Tibial nerve (tissue), 4 donors: ENCODE measurements at regions not wholly inside any gene's neighbourhood (a gene's known extent, or its start where the extent isn't known, plus 50 kb on each side); places are given as distances from the start of the nearest gene placed in this dataset.

Source experiments
- DNase-seq, 2 donors: peaks; one replicate each; pipeline ENCODE4 v3.0.0-alpha.2; 2019; ENCODE audit warnings: low spot score in 2 of 2
- H3K27ac ChIP-seq, 4 donors: fragments of 200-600 bp; sonication (generic) in 3 of 4; one replicate each; pipeline ENCODE4 v1.5.1; 2017 to 2019; ENCODE audit warnings: mild to moderate bottlenecking in 1 of 4
- H3K27me3 ChIP-seq, 2 donors: fragments of 200-600 bp; sonication (generic) in 1 of 2; one replicate each; pipeline versions ENCODE4 v1.5.1 to v1.6.0; 2017 to 2019
- H3K36me3 ChIP-seq, 3 donors: fragments of 200-600 bp; sonication (generic); one replicate each; pipeline ENCODE4 v1.5.1; 2018 to 2019
- H3K4me1 ChIP-seq, 4 donors: fragments of 200-600 bp; sonication (generic) in 3 of 4; one replicate each; pipeline ENCODE4 v1.5.1; 2017 to 2019
- H3K4me3 ChIP-seq, 4 donors: fragments of 200-600 bp; sonication (generic) in 3 of 4; one replicate each; pipeline ENCODE4 v1.5.1; 2017 to 2019; ENCODE audit warnings: mild to moderate bottlenecking in 1 of 4, moderate library complexity in 1 of 4
- H3K9me3 ChIP-seq, 4 donors: fragments of 200-600 bp; sonication (generic) in 3 of 4; one replicate each; pipeline ENCODE4 v1.5.1; 2017 to 2019
- EP300 ChIP-seq, 2 donors: sonication (generic); formaldehyde crosslinking; IDR thresholded peaks; one replicate each; pipeline ENCODE4 v1.6.1; 2017; ENCODE audit warnings: antibody characterized with exemption in 2 of 2, mild to moderate bottlenecking in 1 of 2
- POLR2A ChIP-seq, 2 donors: fragments of 450-650 bp; IDR thresholded peaks; one replicate each; pipeline ENCODE4 v1.6.1; 2017; ENCODE audit warnings: antibody characterized with exemption in 2 of 2, mild to moderate bottlenecking in 2 of 2, moderate library complexity in 2 of 2
- WGBS, 2 donors: methylation state at CpG; one replicate each; pipeline ENCODE4 v1.1.5; 2018; 5-methylcytosine and 5-hydroxymethylcytosine counted together
- TF ChIP-seq, protein P1 (sequence below), 5 experiments: fragments of 200-600 bp in 3 of 5; fragments of 450-650 bp in 2 of 5; sonication (generic) in 3 of 5; IDR thresholded peaks; one replicate each; pipeline ENCODE4 v1.5.1; 2016 to 2019; ENCODE audit warnings: antibody characterized with exemption in 5 of 5, mild to moderate bottlenecking in 3 of 5, moderate library complexity in 2 of 5

DNA sequence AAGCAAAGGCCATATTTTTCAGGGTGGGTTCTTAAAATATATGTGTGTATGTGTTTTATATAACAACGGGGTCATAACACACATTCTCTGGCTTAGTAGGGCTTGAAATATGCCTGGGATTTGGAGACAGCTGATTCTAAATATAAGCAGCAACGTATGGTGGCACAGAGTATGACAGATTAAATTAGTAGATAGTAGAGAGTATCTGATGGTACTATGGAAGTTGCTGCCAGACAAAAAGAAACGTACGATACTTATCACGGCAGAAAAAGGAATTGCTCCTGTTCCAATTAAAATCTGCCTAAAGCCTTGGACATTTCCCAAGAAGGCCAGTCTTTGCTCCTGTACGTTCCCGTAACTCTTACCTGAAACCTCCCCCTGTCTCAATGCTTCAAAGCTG lies 607.9 kb upstream of the ID2 start:
- Histone ChIP-seq H3K4me1 (no peaks in the 10 kb centered on the region), H3K4me3 (no peak overlapping the region), H3K9me3 (no peaks in the 10 kb centered on the region), H3K27me3 (no peaks in the 10 kb centered on the region), H3K27ac (no peak overlapping the region), H3K36me3 (no peaks in the 10 kb centered on the region)
- DNase-seq = no peak
- no peak for TF ChIP-seq EP300 (IDR thresholded peaks at IDR 0.05)
- TF ChIP-seq POLR2A (IDR thresholded peaks at IDR 0.05) = no peak
- TF ChIP-seq, protein P1, sequence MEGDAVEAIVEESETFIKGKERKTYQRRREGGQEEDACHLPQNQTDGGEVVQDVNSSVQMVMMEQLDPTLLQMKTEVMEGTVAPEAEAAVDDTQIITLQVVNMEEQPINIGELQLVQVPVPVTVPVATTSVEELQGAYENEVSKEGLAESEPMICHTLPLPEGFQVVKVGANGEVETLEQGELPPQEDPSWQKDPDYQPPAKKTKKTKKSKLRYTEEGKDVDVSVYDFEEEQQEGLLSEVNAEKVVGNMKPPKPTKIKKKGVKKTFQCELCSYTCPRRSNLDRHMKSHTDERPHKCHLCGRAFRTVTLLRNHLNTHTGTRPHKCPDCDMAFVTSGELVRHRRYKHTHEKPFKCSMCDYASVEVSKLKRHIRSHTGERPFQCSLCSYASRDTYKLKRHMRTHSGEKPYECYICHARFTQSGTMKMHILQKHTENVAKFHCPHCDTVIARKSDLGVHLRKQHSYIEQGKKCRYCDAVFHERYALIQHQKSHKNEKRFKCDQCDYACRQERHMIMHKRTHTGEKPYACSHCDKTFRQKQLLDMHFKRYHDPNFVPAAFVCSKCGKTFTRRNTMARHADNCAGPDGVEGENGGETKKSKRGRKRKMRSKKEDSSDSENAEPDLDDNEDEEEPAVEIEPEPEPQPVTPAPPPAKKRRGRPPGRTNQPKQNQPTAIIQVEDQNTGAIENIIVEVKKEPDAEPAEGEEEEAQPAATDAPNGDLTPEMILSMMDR (IDR thresholded peaks at IDR 0.05) = no peak
- 91 to 93% methylated on average over 7 of the region's 7 CpGs for WGBS, 2 donors

DNA sequence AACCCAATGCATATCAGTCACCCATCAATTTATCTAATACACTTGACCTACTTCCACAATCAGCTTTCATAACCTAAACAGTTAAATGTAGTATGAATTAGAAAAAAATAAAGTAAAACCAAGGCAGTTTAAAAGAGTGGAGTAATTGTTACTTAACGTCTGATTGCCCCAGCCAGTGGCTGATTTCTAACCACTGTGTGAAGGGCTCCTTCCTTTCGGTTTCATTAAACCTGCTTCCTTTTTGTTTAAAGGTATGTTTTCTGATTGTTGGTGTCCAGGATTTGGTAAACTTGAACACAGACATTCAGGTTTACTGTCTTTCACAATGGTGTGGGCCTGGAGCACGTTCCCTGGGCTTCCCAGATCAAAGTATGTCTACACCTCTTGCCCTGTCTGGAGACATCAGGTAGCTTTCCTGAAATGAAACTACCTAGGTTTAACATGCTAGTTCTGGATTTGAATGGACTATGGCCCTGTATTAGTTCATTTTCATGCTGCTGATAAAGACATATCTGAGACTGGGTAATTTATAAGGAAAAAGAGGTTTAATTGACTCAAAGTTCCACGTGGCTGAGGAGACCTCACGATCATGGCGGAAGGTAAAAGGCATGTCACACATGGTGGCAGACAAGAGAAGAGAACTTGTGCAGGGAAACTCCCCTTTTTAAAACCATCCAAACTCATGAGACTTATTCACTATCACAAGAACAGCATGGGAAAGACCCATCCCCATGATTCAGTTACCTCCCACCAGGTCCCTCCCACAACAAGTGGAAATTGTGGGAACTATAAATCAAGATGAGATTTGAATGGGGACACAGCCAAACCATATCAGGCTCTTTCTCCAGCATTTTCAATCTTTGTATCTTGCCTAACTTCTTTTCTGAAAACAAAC lies 605.2 kb upstream of the ID2 start:
- H3K9me3 ChIP-seq = no peaks in the 10 kb centered on the region
- TF ChIP-seq, protein P1 (IDR thresholded peaks at IDR 0.05) = no peak
- no peak for TF ChIP-seq EP300 (IDR thresholded peaks at IDR 0.05)
- no peak for TF ChIP-seq POLR2A (IDR thresholded peaks at IDR 0.05)
- H3K27me3 ChIP-seq = no peaks in the 10 kb centered on the region
- no peaks in the 10 kb centered on the region for H3K36me3 ChIP-seq
- DNase-seq = no peak
- no peaks in the 10 kb centered on the region for H3K4me1 ChIP-seq
- no peak overlapping the region for H3K4me3 ChIP-seq
- no peak overlapping the region for H3K27ac ChIP-seq
- WGBS, 2 donors = 78% methylated on average over 6 of the region's 6 CpGs

DNA sequence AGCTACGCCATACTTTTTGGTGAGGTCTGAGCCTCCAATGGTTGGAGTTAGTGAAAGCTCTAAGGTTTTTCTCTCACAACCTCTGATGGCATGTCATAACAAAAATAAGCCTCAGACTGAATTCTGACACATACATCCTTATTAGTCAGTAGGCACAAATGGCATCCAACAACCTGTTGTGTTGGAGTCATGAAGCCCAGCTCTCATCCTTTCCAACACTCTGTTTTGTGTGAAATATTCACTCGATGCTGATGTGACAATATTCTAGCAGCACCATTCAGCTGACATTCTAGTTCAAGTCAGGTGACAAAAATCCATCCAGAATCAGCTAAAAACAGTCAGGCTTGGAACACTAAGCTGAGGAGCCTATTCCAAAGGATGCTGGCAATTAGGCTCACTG lies 603.2 kb upstream of the ID2 start:
- 92 to 94% methylated on average over 2 of the region's 2 CpGs for WGBS, 2 donors
- TF ChIP-seq, protein P1 (IDR thresholded peaks at IDR 0.05) = no peak
- no peak for TF ChIP-seq POLR2A (IDR thresholded peaks at IDR 0.05)
- no peak for TF ChIP-seq EP300 (IDR thresholded peaks at IDR 0.05)
- H3K27ac ChIP-seq = no peak overlapping the region

DNA sequence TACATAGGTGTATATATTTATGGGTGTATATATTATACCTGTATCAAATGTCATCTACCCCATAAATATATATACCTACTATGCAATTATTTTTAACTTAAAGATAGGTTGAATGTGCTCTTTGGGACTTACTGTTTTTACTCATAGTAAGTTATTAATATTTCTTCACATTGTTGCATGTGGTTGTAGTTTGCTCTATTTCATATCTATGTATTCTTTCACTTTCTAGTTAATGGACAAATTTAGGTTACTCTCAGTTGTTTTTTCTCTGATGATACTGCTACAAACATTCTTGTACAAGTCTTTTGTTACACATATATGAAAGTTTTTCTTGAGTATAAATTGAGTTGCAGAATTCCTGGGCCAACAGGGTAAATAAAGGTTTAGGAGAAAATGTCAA lies 601.8 kb upstream of the ID2 start:
- H3K27ac ChIP-seq = no peak overlapping the region
- DNase-seq = no peak
- no peaks in the 10 kb centered on the region for H3K27me3 ChIP-seq
- H3K4me3 ChIP-seq = no peak overlapping the region
- H3K36me3 ChIP-seq = no peaks in the 10 kb centered on the region
- H3K4me1 ChIP-seq = no peaks in the 10 kb centered on the region
- TF ChIP-seq, protein P1 (IDR thresholded peaks at IDR 0.05) = no peak
- TF ChIP-seq EP300 (IDR thresholded peaks at IDR 0.05) (no peak), POLR2A (IDR thresholded peaks at IDR 0.05) (no peak)
- H3K9me3 ChIP-seq = no peaks in the 10 kb centered on the region

More for the DNA sequence above, 603.2 kb upstream of the ID2 start:
- Histone ChIP-seq H3K4me1 (no peaks in the 10 kb centered on the region), H3K27me3 (no peaks in the 10 kb centered on the region), H3K9me3 (no peaks in the 10 kb centered on the region), H3K36me3 (no peaks in the 10 kb centered on the region), H3K4me3 (no peak overlapping the region)
- DNase-seq = no peak

DNA sequence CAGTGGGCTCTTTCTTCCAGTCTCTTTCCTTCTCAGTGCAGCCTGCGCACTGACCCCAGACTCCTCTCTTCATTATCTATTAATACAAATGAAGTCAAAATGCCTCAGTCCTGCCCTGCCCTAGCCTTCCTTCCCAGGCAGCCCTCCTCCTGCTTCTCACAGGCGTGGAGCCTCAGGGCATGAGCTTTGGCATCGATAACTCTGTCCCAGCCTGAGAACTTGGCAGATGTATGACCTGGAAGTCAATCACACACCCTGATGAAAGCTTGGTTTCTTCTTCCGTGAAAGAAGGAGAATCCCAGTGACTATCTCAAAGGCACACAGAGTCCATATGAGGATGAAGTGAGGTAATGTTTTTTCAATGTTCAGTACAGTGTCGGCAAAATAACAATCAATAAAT lies 600.7 kb upstream of the ID2 start:
- whole genome bisulfite sequencing, 2 donors = 81 to 85% methylated on average over 5 of the region's 5 CpGs
- Histone ChIP-seq H3K9me3 (no peaks in the 10 kb centered on the region), H3K27me3 (no peaks in the 10 kb centered on the region), H3K27ac (no peak overlapping the region), H3K36me3 (no peaks in the 10 kb centered on the region), H3K4me3 (no peak overlapping the region), H3K4me1 (no peaks in the 10 kb centered on the region)
- TF ChIP-seq, protein P1 (IDR thresholded peaks at IDR 0.05) = no peak
- TF ChIP-seq EP300 (IDR thresholded peaks at IDR 0.05) (no peak), POLR2A (IDR thresholded peaks at IDR 0.05) (no peak)
- no peak for DNase-seq
